H9 (cell line): ENCODE measurements at regions not wholly inside any gene's neighbourhood (a gene's known extent, or its start where the extent isn't known, plus 50 kb on each side); places are given as distances from the start of the nearest gene placed in this dataset.

Experiments
- DNase-seq: peaks from one replicate; pipeline ENCODE4 v3.0.0-alpha.2; 2017
- H2AFZ ChIP-seq: one replicate; pipeline ENCODE4 v1.6.1; 2013; ENCODE audit warnings: mild to moderate bottlenecking, low read length, control low read depth, moderate library complexity
- H2AK5ac ChIP-seq: 2 replicates; pipeline ENCODE4 v1.6.1; 2013; ENCODE audit warnings: low read length, control low read depth, mixed read lengths; ENCODE audit not compliant: insufficient read length
- H2BK120ac ChIP-seq: one replicate; pipeline ENCODE4 v1.6.1; 2013; ENCODE audit warnings: low read depth, mild to moderate bottlenecking, low read length, control low read depth, inconsistent platforms; ENCODE audit not compliant: poor library complexity, severe bottlenecking
- H2BK12ac ChIP-seq: 2 replicates; pipeline ENCODE4 v1.6.1; 2013; ENCODE audit warnings: low read length, control low read depth, mixed read lengths, low read depth; ENCODE audit not compliant: insufficient read length
- H2BK15ac ChIP-seq: 2 replicates; pipeline ENCODE4 v1.6.1; 2013; ENCODE audit warnings: low read depth, low read length, control low read depth
- H2BK20ac ChIP-seq: one replicate; pipeline ENCODE4 v1.6.1; 2013; ENCODE audit warnings: low read depth, mild to moderate bottlenecking, low read length, control low read depth, inconsistent platforms; ENCODE audit not compliant: poor library complexity, severe bottlenecking
- H2BK5ac ChIP-seq: 2 replicates; pipeline ENCODE4 v1.6.1; 2013; ENCODE audit warnings: low read length, control low read depth, mixed read lengths; ENCODE audit not compliant: insufficient read length
- H3K14ac ChIP-seq: 2 replicates; pipeline ENCODE4 v1.6.1; 2013; ENCODE audit warnings: low read length, control low read depth; ENCODE audit not compliant: insufficient read depth
- H3K18ac ChIP-seq: 2 replicates; pipeline ENCODE4 v1.6.1; 2013; ENCODE audit warnings: low read depth, mild to moderate bottlenecking, mixed read lengths, low read length, control low read depth; ENCODE audit not compliant: insufficient read length
- H3K23ac ChIP-seq: 2 replicates; pipeline ENCODE4 v1.6.1; 2013; ENCODE audit warnings: low read length, control low read depth, mixed read lengths, low read depth; ENCODE audit not compliant: insufficient read length
- H3K23me2 ChIP-seq: 2 replicates; pipeline ENCODE4 v1.6.1; 2013; ENCODE audit warnings: low read depth, mild to moderate bottlenecking, mixed read lengths, low read length, control low read depth; ENCODE audit not compliant: insufficient read length, poor library complexity, severe bottlenecking
- H3K27ac ChIP-seq: 2 replicates; pipeline ENCODE4 v1.5.1; 2013; ENCODE audit warnings: low read length, control low read depth, mixed read lengths, low read depth; ENCODE audit not compliant: insufficient read length
- H3K27me3 ChIP-seq: 2 replicates; pipeline ENCODE4 v1.6.1; 2013; ENCODE audit warnings: low read length, control low read depth, inconsistent platforms; ENCODE audit not compliant: insufficient read depth
- H3K4ac ChIP-seq: 2 replicates; pipeline ENCODE4 v1.6.1; 2013; ENCODE audit warnings: low read depth, mild to moderate bottlenecking, control low read depth, inconsistent platforms, low read length, moderate library complexity
- H3K4me1 ChIP-seq: 2 replicates; pipeline ENCODE4 v1.6.1; 2013; ENCODE audit warnings: low read length, control low read depth, inconsistent platforms; ENCODE audit not compliant: insufficient read depth
- H3K4me2 ChIP-seq: 2 replicates; pipeline ENCODE4 v1.6.1; 2013; ENCODE audit warnings: low read length, control low read depth, mixed read lengths; ENCODE audit not compliant: insufficient read length, insufficient read depth
- H3K56ac ChIP-seq: 2 replicates; pipeline ENCODE4 v1.6.1; 2013; ENCODE audit warnings: low read depth, mild to moderate bottlenecking, mixed read lengths, low read length, control low read depth; ENCODE audit not compliant: insufficient read length
- H3K79me1 ChIP-seq: 2 replicates; pipeline ENCODE4 v1.6.1; 2013; ENCODE audit warnings: low read depth, mild to moderate bottlenecking, moderate library complexity, low read length, control low read depth, inconsistent platforms; ENCODE audit not compliant: insufficient read depth, poor library complexity, severe bottlenecking
- H3K79me2 ChIP-seq: 2 replicates; pipeline ENCODE4 v1.6.1; 2013; ENCODE audit warnings: low read length, control low read depth, inconsistent platforms; ENCODE audit not compliant: insufficient read depth
- H3K9ac ChIP-seq: 2 replicates; pipeline ENCODE4 v1.6.1; 2013; ENCODE audit warnings: low read length, control low read depth, mixed read lengths; ENCODE audit not compliant: insufficient read length; ENCODE audit errors: extremely low read depth
- H3K9me3 ChIP-seq: one replicate; pipeline ENCODE4 v1.6.1; 2013; ENCODE audit warnings: low read depth, low read length, inconsistent platforms; ENCODE audit not compliant: control insufficient read depth
- H3T11ph ChIP-seq: one replicate; pipeline ENCODE4 v1.6.1; 2013; ENCODE audit warnings: mild to moderate bottlenecking, low read length, control low read depth, inconsistent platforms
- H4K20me1 ChIP-seq: one replicate; pipeline ENCODE4 v1.6.1; 2013; ENCODE audit not compliant: control insufficient read depth, insufficient read length, insufficient read depth
- H4K5ac ChIP-seq: 2 replicates; pipeline ENCODE4 v1.6.1; 2013; ENCODE audit warnings: low read depth, mild to moderate bottlenecking, mixed read lengths, low read length, control low read depth; ENCODE audit not compliant: insufficient read length
- H4K8ac ChIP-seq: replicated peaks from 2 replicates; pipeline ENCODE4 v1.6.1; 2013; ENCODE audit warnings: low read length, control low read depth, mixed read lengths, low read depth; ENCODE audit not compliant: insufficient read length
- H4K91ac ChIP-seq: 2 replicates; pipeline ENCODE4 v1.6.1; 2013; ENCODE audit warnings: low read depth, mild to moderate bottlenecking, moderate library complexity, mixed read lengths, low read length, control low read depth; ENCODE audit not compliant: insufficient read length
- H3K27ac Mint-ChIP-seq, 3 experiments: 2 replicates in 2 of 3; 3 replicates in 1 of 3; pipeline ENCODE4 v1.8.0; 2020 to 2021; ENCODE audit warnings: mixed read lengths in 3 of 3, mild to moderate bottlenecking in 1 of 3, moderate library complexity in 1 of 3
- H3K27me3 Mint-ChIP-seq: 2 replicates; pipeline ENCODE4 v1.8.0; 2021; ENCODE audit warnings: low read depth, mild to moderate bottlenecking, moderate library complexity, mixed read lengths
- H3K36me3 Mint-ChIP-seq, 3 experiments: 2 replicates in 2 of 3; 3 replicates in 1 of 3; pipeline ENCODE4 v1.8.0; 2020 to 2021; ENCODE audit warnings: low read depth in 3 of 3, mixed read lengths in 3 of 3; ENCODE audit not compliant: insufficient read depth in 1 of 3
- H3K4me1 Mint-ChIP-seq, 2 experiments: 2 replicates each; pipeline ENCODE4 v1.8.0; 2020; ENCODE audit warnings: mixed read lengths in 2 of 2
- H3K4me3 Mint-ChIP-seq, 2 experiments: 2 replicates in 1 of 2; 3 replicates in 1 of 2; pipeline ENCODE4 v1.8.0; 2020 to 2021; ENCODE audit warnings: mild to moderate bottlenecking in 2 of 2, mixed read lengths in 2 of 2, moderate library complexity in 1 of 2
- H3K9me3 Mint-ChIP-seq, 2 experiments: 2 replicates in 1 of 2; 3 replicates in 1 of 2; pipeline ENCODE4 v1.8.0; 2020; ENCODE audit warnings: mild to moderate bottlenecking in 2 of 2, mixed read lengths in 2 of 2, moderate library complexity in 1 of 2
- WGBS: extraction: QIAGEN DNeasy Blood & Tissue Kit; methylation state at CpG from one replicate; pipeline ENCODE4 v1.1.7; 2013; ENCODE audit warnings: missing lambda C conversion rate, low lambda C conversion rate, mixed read lengths; ENCODE audit not compliant: insufficient read length; ENCODE audit errors: extremely low coverage; 5-methylcytosine and 5-hydroxymethylcytosine counted together
- TF ChIP-seq, protein P1 (sequence below): fragments of 200-600 bp; sonication (generic); conservative IDR thresholded peaks from 3 replicates; pipeline ENCODE4 v1.8.0; 2021; ENCODE audit warnings: antibody characterized with exemption, mild to moderate bottlenecking

DNA sequence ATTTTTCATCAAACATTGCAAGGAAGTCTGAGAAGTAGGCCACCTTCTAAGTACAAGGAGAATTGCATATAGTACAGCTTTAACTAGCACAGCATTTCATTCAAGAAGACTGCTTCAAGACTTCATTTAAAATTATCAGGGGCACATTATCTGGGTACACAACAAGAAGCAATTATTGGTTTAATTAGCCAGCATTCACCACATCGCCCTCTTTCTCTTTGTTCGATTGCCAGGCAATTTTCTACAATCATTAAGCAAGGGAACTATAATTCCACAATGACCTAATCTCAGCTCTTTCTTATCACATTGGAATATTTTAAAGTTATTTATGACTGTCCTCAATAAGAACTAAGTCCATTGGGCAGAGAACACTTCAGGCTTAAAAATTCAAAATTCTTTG, 1347.1 kb upstream of the PABPC4L start:
- no peak overlapping the region for H3K4ac ChIP-seq
- no peak overlapping the region for H3K4me2 ChIP-seq
- H3K27me3 ChIP-seq: no peaks in the 10 kb centered on the region
- no peak overlapping the region for H3K4me3 Mint-ChIP-seq
- H3K27ac Mint-ChIP-seq: no peak overlapping the region
- no peak overlapping the region for H3K56ac ChIP-seq
- H2AFZ ChIP-seq: no peak overlapping the region
- no peak overlapping the region for H4K5ac ChIP-seq
- H2AK5ac ChIP-seq: no peak overlapping the region
- H2BK15ac ChIP-seq: no peak overlapping the region
- H3K9ac ChIP-seq: no peak overlapping the region
- no peak overlapping the region for H2BK5ac ChIP-seq
- no peak overlapping the region for H3K23ac ChIP-seq
- no peaks in the 10 kb centered on the region for H3K9me3 ChIP-seq
- H3K14ac ChIP-seq: no peak overlapping the region
- H3K27ac ChIP-seq: no peak overlapping the region
- no peak overlapping the region for H3T11ph ChIP-seq
- TF ChIP-seq, protein P1, sequence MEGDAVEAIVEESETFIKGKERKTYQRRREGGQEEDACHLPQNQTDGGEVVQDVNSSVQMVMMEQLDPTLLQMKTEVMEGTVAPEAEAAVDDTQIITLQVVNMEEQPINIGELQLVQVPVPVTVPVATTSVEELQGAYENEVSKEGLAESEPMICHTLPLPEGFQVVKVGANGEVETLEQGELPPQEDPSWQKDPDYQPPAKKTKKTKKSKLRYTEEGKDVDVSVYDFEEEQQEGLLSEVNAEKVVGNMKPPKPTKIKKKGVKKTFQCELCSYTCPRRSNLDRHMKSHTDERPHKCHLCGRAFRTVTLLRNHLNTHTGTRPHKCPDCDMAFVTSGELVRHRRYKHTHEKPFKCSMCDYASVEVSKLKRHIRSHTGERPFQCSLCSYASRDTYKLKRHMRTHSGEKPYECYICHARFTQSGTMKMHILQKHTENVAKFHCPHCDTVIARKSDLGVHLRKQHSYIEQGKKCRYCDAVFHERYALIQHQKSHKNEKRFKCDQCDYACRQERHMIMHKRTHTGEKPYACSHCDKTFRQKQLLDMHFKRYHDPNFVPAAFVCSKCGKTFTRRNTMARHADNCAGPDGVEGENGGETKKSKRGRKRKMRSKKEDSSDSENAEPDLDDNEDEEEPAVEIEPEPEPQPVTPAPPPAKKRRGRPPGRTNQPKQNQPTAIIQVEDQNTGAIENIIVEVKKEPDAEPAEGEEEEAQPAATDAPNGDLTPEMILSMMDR: no peak
- H2BK120ac ChIP-seq: no peak overlapping the region
- WGBS: no CpG with 5 or more reads among the region's 2 CpGs
- no peaks in the 10 kb centered on the region for H3K27me3 Mint-ChIP-seq
- no peak for DNase-seq
- H2BK20ac ChIP-seq: no peak overlapping the region
- H3K9me3 Mint-ChIP-seq: no peaks in the 10 kb centered on the region
- no peak overlapping the region for H4K91ac ChIP-seq
- H3K79me1 ChIP-seq: no peaks in the 10 kb centered on the region
- no peak overlapping the region for H2BK12ac ChIP-seq
- no peaks in the 10 kb centered on the region for H3K79me2 ChIP-seq
- no peaks in the 10 kb centered on the region for H3K4me1 ChIP-seq
- H4K20me1 ChIP-seq: no peaks in the 10 kb centered on the region
- H3K23me2 ChIP-seq: no peaks in the 10 kb centered on the region
- H4K8ac ChIP-seq: no peak overlapping the region
- no peaks in the 10 kb centered on the region for H3K36me3 Mint-ChIP-seq
- no peak overlapping the region for H3K18ac ChIP-seq
- no peaks in the 10 kb centered on the region for H3K4me1 Mint-ChIP-seq
